Heart right ventricle (tissue), 16 donors: ENCODE measurements at regions not wholly inside any gene's neighbourhood (a gene's known extent, or its start where the extent isn't known, plus 50 kb on each side); places are given as distances from the start of the nearest gene placed in this dataset.
"Not testable (repeated sequence)": the region's sequence is repeated elsewhere in the genome, so short reads cannot be mapped to it uniquely, and the experiment has no call there.

Source experiments
- ATAC-seq, 8 donors: fragments of 200-7000 bp; cut with Tn5 transposase; one replicate each; pipeline ENCODE4 v1.9.1; 2020; ENCODE audit warnings: mild to moderate bottlenecking in 8 of 8, moderate library complexity in 8 of 8, moderate number of reproducible peaks in 1 of 8
- DNase-seq, 2 donors: peaks; one replicate each; pipeline ENCODE4 v3.0.0-alpha.2; 2020
- H3K27ac ChIP-seq, 10 donors: fragments of 200-600 bp; sonication (generic) in 2 of 10; one replicate each; pipeline versions ENCODE4 v1.5.0 to v1.8.0; 2020 to 2022; ENCODE audit warnings: mild to moderate bottlenecking in 3 of 10
- H3K27me3 ChIP-seq, 7 donors: fragments of 200-600 bp; one replicate each; pipeline ENCODE4 v1.8.0; 2021 to 2022; ENCODE audit warnings: mild to moderate bottlenecking in 2 of 7
- H3K36me3 ChIP-seq, 9 donors: fragments of 200-600 bp; sonication (generic) in 1 of 9; one replicate each; pipeline versions ENCODE4 v1.5.0 to v1.8.0; 2020 to 2022; ENCODE audit warnings: mild to moderate bottlenecking in 2 of 9
- H3K4me1 ChIP-seq, 9 donors: fragments of 200-600 bp; sonication (generic) in 1 of 9; one replicate each; pipeline versions ENCODE4 v1.5.0 to v1.8.0; 2020 to 2022; ENCODE audit warnings: mild to moderate bottlenecking in 4 of 9
- H3K4me3 ChIP-seq, 10 donors: fragments of 200-600 bp; sonication (generic) in 2 of 10; one replicate each; pipeline versions ENCODE4 v1.5.0 to v1.8.0; 2020 to 2022; ENCODE audit warnings: mild to moderate bottlenecking in 7 of 10, moderate library complexity in 2 of 10
- H3K9me3 ChIP-seq, 11 donors: fragments of 200-600 bp in 10 of 11; sonication (generic) in 2 of 11; one replicate each; pipeline versions ENCODE4 v1.5.0 to v1.8.0; 2013 to 2022; ENCODE audit warnings: mild to moderate bottlenecking in 2 of 11, control low read depth in 1 of 11, moderate library complexity in 1 of 11
- CTCF ChIP-seq, 9 donors: fragments of 200-600 bp; sonication (generic) in 2 of 9; IDR thresholded peaks; one replicate each; pipeline versions ENCODE4 v1.5.0 to v1.8.0; 2021 to 2022; ENCODE audit warnings: antibody characterized with exemption in 9 of 9, mild to moderate bottlenecking in 5 of 9, moderate library complexity in 1 of 9
- WGBS, 2 donors: extraction: QIAGEN DNeasy Blood & Tissue Kit; methylation state at CpG; one replicate each; pipeline ENCODE4 v1.1.7; 2013; ENCODE audit warnings: inconsistent platforms in 1 of 2; 5-methylcytosine and 5-hydroxymethylcytosine counted together
- intact Hi-C, 10 donors: fragments of 100-400 bp; cut with DNase I; formaldehyde crosslinking; loops; one replicate each; pipeline versions ENCODE4 v1.11.1 to v1.14.2; 2022
- donor health status: Arrhythmogenic right ventricular cardiomyopathy.
- donor health status: ischemic (EF 13 %, LVEDD 7.1; RV severe dilation, severe dysfunction).
- donor health status: healthy with polysubstance abuse.
- donor health status: DM: no; HTN: yes; CAD: no.
- donor health status: DM: no; HTN: no; CAD: no.
- donor health status: ischemic (EF 25% LVEDD 6.9; RV normal size, moderate dysfunction).
- donor health status: ischemic (EF 25% LVEDD 5.7; RV mildly dilated, moderate dysfunction).
- donor health status: healthy.
- donor health status: DM: yes; HTN: yes; CAD: no.
- donor health status: Ischemic cardiomyopathy.
- donor health status: ischemic (EF 35%, LVEDD 5.7; RV mildly dilated, moderate dysfunction).
- donor health status: nonischemic (EF 11% LVEDD 7.7; RV severe dilation, severe dysfunction).
- donor health status: DM: yes; HTN: yes; CAD: no.
- donor health status: PGD.
- donor health status: ischemic (EF 29% LVEDD 5.4; RV normal size, mild dysfunction).
- donor health status: nonischemic (EF 23%, LVEDD 6.1; RV moderate dilation, normal function).

- TF ChIP-seq CTCF (IDR thresholded peaks at IDR 0.05): no peak
- no peaks in the 10 kb centered on the region for H3K9me3 ChIP-seq
- ATAC-seq (no peak), DNase-seq (no peak)
- WGBS, 2 donors: 75 to 80% methylated on average over 3 of the region's 3 CpGs
- no peaks in the 10 kb centered on the region for H3K4me1 ChIP-seq
- H3K27me3 ChIP-seq: no peaks in the 10 kb centered on the region
- intact Hi-C loops: no loop called here
- no peaks in the 10 kb centered on the region for H3K36me3 ChIP-seq
- no peak overlapping the region for H3K27ac ChIP-seq
- H3K4me3 ChIP-seq: no peak overlapping the region
Observed at GRCh38 chr4:127007305-127007704, 625.5 kb upstream of the INTU start.

GRCh38 chr4:127012549-127012948, 620.2 kb upstream of the INTU start:
- DNase-seq (no peak), ATAC-seq (no peak)
- intact Hi-C loops: no loop called here
- H3K9me3 ChIP-seq: no peaks in the 10 kb centered on the region
- H3K4me1 ChIP-seq: no peaks in the 10 kb centered on the region
- no peak overlapping the region for H3K27ac ChIP-seq
- H3K4me3 ChIP-seq: no peak overlapping the region
- H3K27me3 ChIP-seq: no peaks in the 10 kb centered on the region
- no peaks in the 10 kb centered on the region for H3K36me3 ChIP-seq
- no peak for TF ChIP-seq CTCF (IDR thresholded peaks at IDR 0.05)

- Histone ChIP-seq H3K4me3 (no peak overlapping the region), H3K27me3 (no peaks in the 10 kb centered on the region), H3K27ac (no peak overlapping the region), H3K4me1 (no peaks in the 10 kb centered on the region), H3K36me3 (no peaks in the 10 kb centered on the region), H3K9me3 (no peaks in the 10 kb centered on the region)
- intact Hi-C loops: no loop called here
- no peak for TF ChIP-seq CTCF (IDR thresholded peaks at IDR 0.05)
- WGBS, 2 donors: 59 to 67% methylated on average over 5 of the region's 5 CpGs
- no peak for ATAC-seq
- DNase-seq: no peak
Observed at GRCh38 chr4:127015667-127016117, 617.1 kb upstream of the INTU start.

- no peaks in the 10 kb centered on the region for H3K36me3 ChIP-seq
- TF ChIP-seq CTCF (IDR thresholded peaks at IDR 0.05): no peak
- intact Hi-C loops: no loop called here
- no peaks in the 10 kb centered on the region for H3K27me3 ChIP-seq
- no peak overlapping the region for H3K4me3 ChIP-seq
- no peaks in the 10 kb centered on the region for H3K9me3 ChIP-seq
- WGBS, 2 donors: 70 to 82% methylated on average over 2 of the region's 2 CpGs
- ATAC-seq (no peak), DNase-seq (no peak)
- H3K27ac ChIP-seq: no peak overlapping the region
- H3K4me1 ChIP-seq: no peaks in the 10 kb centered on the region
Observed at GRCh38 chr4:127018381-127018780, 614.4 kb upstream of the INTU start.

GRCh38 chr4:127020831-127021230, 611.9 kb upstream of the INTU start:
- H3K4me1 ChIP-seq, DNase-seq, intact Hi-C loops, H3K9me3 ChIP-seq, H3K27me3 ChIP-seq, H3K36me3 ChIP-seq, H3K4me3 ChIP-seq, ATAC-seq, H3K27ac ChIP-seq: not testable (repeated sequence)
- WGBS, 2 donors: 82 to 86% methylated on average over 10 to 11 of the region's 15 CpGs
